Panc1 (cell line): ENCODE measurements at regions not wholly inside any gene's neighbourhood (a gene's known extent, or its start where the extent isn't known, plus 50 kb on each side); places are given as distances from the start of the nearest gene placed in this dataset.

ENCODE experiments used
- CTCF ChIP-seq: fragments of 450-650 bp; IDR thresholded peaks from 2 replicates; pipeline ENCODE4 v1.5.1; 2017; ENCODE audit warnings: mild to moderate bottlenecking
- POLR2AphosphoS5 ChIP-seq: IDR thresholded peaks from 2 replicates; pipeline ENCODE4 v1.6.1; 2012; ENCODE audit warnings: mild to moderate bottlenecking, low read depth, low read length, moderate library complexity
- REST ChIP-seq, 2 experiments: IDR thresholded peaks; 2 replicates each; pipeline ENCODE4 v1.6.1; 2011 to 2012; ENCODE audit warnings: low read depth in 2 of 2, control low read depth in 1 of 2, low read length in 1 of 2, mild to moderate bottlenecking in 1 of 2, moderate library complexity in 1 of 2; ENCODE audit not compliant: insufficient read depth in 1 of 2
- TCF7L2 ChIP-seq: IDR thresholded peaks from 2 replicates; pipeline ENCODE4 v1.6.1; 2011; ENCODE audit warnings: mild to moderate bottlenecking, low read depth, low read length, inconsistent platforms

- TF ChIP-seq REST (IDR thresholded peaks at IDR 0.05; ENCODE audit: insufficient read depth in 1 of 2, low read depth in 2 of 2, low read length in 1 of 2) (0 out of 4 replicates have a peak, but pooled peaks of 1 of the 2 experiments have one; percentile 19), CTCF (peak; percentile 97), POLR2AphosphoS5 (no peak), TCF7L2 (no peak)
Measured at GRCh38 chr17:77086433-77087010, 54.2 kb upstream of the SEC14L1 start.
